GM18505 (cell line): ENCODE measurements at regions not wholly inside any gene's neighbourhood (a gene's known extent, or its start where the extent isn't known, plus 50 kb on each side); places are given as distances from the start of the nearest gene placed in this dataset.
"Not testable (repeated sequence)": the region's sequence is repeated elsewhere in the genome, so short reads cannot be mapped to it uniquely, and the experiment has no call there.

Source experiments
- ATAC-seq: cut with Tn5 transposase; IDR thresholded peaks from one replicate; pipeline ENCODE4 v1.9.1; 2021; ENCODE audit not compliant: unreplicated experiment
- POLR2A ChIP-seq: IDR thresholded peaks from 4 replicates; pipeline ENCODE4 v1.6.1; 2011; ENCODE audit warnings: borderline replicate concordance; ENCODE audit not compliant: insufficient read depth, insufficient read length; ENCODE audit errors: extremely low read depth

- TF ChIP-seq POLR2A = no peak
Observed at GRCh38 chr10:28769091-28769604, 91.8 kb downstream of the BAMBI start.

DNA sequence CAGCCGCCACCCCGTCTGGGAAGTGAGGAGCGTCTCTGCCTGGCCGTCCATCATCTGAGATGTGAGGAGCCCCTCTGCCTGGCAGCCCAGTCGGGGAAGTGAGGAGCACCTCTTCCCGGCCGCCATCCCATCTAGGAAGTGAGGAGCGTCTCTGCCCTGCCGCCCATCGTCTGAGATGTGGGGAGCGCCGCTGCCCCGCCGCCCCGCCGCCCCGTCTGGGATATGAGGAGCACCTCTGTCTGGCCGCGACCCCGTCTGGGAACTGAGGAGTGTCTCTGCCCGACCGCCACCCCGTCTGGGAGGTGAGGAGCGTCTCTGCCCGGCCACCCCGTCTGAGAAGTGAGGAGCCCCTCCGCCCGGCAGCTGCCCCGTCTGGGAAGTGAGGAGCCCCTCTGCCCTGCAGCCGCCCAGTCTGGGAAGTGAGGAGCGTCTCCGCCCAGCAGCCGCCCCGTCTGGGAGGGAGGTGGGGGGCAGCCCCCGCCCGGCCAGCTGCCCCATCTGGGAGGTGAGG is 94.3 kb downstream of the BAMBI start:
- not testable (repeated sequence) for ATAC-seq

More at GRCh38 chr10:28769091-28769604, 91.8 kb downstream of the BAMBI start:
- ATAC-seq = no peak

GRCh38 chr10:28774051-28774995 is 97.0 kb downstream of the BAMBI start:
- ATAC-seq = no peak
- TF ChIP-seq POLR2A = no peak

- TF ChIP-seq POLR2A = no peak
- no peak for ATAC-seq
Observed at GRCh38 chr10:28775773-28776172, 98.5 kb downstream of the BAMBI start.

- TF ChIP-seq POLR2A = no peak
- ATAC-seq = no peak
Observed at GRCh38 chr10:28776519-28776918, 99.2 kb downstream of the BAMBI start.

GRCh38 chr10:28777911-28778310 is 100.6 kb downstream of the BAMBI start:
- no peak for ATAC-seq
- TF ChIP-seq POLR2A = no peak

DNA sequence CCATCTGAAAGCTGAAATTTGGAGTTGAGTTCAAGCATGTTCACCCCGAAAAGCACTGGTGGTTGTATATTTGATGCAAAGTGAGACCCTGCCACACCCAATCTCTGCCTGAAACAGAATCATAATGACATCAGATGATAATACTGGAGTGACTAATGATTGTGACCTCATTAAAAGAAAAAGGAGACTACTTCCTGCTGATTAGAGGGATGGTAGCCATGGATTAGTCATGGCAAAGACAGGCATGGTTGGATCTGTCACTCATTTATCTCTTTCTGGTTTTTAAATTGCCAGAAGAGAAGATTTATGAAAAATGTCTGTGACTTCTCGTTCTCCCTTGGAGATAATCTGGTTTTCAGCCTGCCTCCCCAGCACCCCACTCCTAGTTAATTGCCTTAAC is 101.2 kb downstream of the BAMBI start:
- no peak for TF ChIP-seq POLR2A
- no peak for ATAC-seq

DNA sequence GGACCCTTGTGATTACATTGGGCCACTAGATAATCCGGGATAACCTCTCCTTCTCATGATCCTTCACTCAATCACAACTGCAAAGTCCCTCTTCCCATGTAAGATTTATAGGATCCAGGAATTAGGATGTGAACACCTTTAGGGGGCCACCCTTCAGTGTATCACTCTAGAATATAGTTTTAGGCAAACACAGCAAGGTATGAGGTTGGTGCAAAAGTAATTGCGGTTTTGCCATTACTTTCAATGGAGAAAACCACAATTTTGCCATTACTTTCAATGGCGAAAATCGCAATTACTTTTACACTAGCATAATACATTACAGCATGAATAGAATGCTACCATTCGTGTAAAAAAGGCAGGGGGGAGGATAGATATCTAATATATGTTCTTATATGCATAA is 104.0 kb downstream of the BAMBI start:
- no peak for TF ChIP-seq POLR2A

DNA sequence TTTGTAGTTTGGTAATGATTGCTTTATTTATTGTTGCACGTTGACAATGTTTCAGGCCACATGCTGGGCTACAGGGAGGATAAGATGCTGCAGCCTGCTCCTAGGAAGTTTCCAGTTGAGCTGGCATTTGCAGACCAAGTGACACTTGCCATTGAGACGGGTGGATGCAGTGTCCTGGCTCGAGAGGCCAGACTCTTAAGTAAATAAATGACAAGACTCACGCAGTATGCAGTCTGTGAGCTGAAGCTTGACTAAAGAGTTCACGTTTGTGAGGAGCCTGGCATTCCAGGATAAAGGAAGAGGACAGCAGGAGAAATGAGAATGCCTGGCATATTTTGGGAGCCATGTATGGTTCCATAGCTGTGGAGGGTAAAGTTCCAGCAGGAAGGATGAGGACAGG is 105.8 kb downstream of the BAMBI start:
- ATAC-seq = no peak
- TF ChIP-seq POLR2A = no peak

More for the DNA sequence above, 104.0 kb downstream of the BAMBI start:
- no peak for ATAC-seq

- TF ChIP-seq POLR2A = no peak
- no peak for ATAC-seq
Observed at GRCh38 chr10:28785018-28785417, 107.7 kb downstream of the BAMBI start.

DNA sequence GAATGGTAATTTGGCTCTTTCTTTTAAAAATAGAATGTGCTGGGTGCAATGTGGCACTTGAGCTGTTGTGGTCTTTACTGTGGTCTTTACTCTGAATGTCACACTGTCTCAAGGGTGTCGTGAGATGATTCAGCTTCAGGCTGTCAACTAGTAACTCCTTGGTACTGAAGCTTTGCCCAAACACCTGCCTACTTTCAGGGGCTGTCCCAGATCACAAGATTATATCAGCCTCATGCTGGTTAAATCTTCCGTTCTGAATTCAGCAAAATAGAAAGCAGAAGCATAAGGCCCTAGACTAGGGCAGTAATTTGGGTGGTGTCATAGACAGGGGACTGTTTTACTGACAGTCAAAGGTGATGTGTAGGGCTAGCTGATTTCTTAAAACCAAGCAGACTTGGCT is 110.9 kb downstream of the BAMBI start:
- TF ChIP-seq POLR2A = no peak
- ATAC-seq = peak; percentile 64

DNA sequence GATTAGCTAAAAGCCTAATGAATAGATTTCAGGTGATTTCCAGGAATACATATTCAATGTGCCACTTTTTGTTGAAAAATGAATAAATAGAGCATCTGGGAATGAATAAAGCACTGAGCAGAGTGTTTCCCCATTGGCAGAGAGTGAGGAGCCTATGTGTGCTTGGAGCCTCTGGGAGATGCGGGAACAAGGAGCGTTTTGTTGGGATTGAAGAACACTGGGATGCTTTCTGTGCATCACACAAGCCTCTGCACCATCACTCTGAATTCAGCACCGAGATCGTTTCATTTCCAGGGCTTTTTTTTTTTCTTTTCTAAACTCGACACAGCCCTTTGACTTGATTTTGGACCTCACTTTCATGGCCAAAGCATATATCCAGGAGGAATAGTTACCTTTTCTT is 111.4 kb downstream of the BAMBI start:
- ATAC-seq = no peak
- TF ChIP-seq POLR2A = no peak

GRCh38 chr10:28790146-28790545 is 112.8 kb downstream of the BAMBI start:
- no peak for ATAC-seq
- no peak for TF ChIP-seq POLR2A

- ATAC-seq = no peak
- TF ChIP-seq POLR2A = no peak
Observed at GRCh38 chr10:28793482-28793881, 116.2 kb downstream of the BAMBI start.

DNA sequence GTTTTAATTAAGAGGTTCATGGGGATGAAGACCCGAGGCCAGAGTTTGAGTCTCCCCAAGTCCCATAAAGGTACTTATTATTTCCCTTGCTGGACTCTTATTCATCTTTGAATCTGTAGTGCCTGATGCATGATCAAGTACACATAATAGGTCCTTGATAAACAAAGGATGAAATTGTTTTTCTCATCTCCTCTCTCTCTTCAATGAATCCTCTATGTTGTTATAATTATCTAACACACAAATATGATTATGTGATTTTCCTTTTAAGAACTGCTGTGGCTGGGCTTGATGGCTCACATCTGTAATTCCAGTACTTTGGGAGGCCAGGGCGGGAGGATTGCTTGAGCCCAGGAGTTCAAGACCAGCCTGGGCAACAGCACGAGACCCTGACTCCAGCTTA is 117.7 kb downstream of the BAMBI start:
- no peak for ATAC-seq
- no peak for TF ChIP-seq POLR2A
